Neural progenitor cell (in vitro differentiated cells): ENCODE measurements at regions not wholly inside any gene's neighbourhood (a gene's known extent, or its start where the extent isn't known, plus 50 kb on each side); places are given as distances from the start of the nearest gene placed in this dataset.

ENCODE experiments used
- EZH2 ChIP-seq: fragments of 200-600 bp; sonication (generic); IDR thresholded peaks from 2 replicates; pipeline ENCODE4 v1.6.1; 2017; ENCODE audit warnings: antibody characterized with exemption, mild to moderate bottlenecking, moderate library complexity
- EZH2phosphoT487 ChIP-seq: fragments of 200-600 bp; sonication (generic); IDR thresholded peaks from 2 replicates; pipeline ENCODE4 v1.6.1; 2017; ENCODE audit warnings: antibody characterized with exemption
- TF ChIP-seq, protein P1 (sequence below): fragments of 200-600 bp; sonication (generic); IDR thresholded peaks from 2 replicates; pipeline ENCODE4 v1.5.1; 2017; ENCODE audit warnings: antibody characterized with exemption, mild to moderate bottlenecking

GRCh38 chr12:3966376-3966775 is 93.2 kb upstream of the PARP11 start:
- TF ChIP-seq, protein P1, sequence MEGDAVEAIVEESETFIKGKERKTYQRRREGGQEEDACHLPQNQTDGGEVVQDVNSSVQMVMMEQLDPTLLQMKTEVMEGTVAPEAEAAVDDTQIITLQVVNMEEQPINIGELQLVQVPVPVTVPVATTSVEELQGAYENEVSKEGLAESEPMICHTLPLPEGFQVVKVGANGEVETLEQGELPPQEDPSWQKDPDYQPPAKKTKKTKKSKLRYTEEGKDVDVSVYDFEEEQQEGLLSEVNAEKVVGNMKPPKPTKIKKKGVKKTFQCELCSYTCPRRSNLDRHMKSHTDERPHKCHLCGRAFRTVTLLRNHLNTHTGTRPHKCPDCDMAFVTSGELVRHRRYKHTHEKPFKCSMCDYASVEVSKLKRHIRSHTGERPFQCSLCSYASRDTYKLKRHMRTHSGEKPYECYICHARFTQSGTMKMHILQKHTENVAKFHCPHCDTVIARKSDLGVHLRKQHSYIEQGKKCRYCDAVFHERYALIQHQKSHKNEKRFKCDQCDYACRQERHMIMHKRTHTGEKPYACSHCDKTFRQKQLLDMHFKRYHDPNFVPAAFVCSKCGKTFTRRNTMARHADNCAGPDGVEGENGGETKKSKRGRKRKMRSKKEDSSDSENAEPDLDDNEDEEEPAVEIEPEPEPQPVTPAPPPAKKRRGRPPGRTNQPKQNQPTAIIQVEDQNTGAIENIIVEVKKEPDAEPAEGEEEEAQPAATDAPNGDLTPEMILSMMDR: no peak
- TF ChIP-seq EZH2 (no peak), EZH2phosphoT487 (no peak)
